Fibroblast of lung (primary cell): ENCODE measurements at regions not wholly inside any gene's neighbourhood (a gene's known extent, or its start where the extent isn't known, plus 50 kb on each side); places are given as distances from the start of the nearest gene placed in this dataset.

ENCODE experiments used
- CTCF ChIP-seq, 2 donors: IDR thresholded peaks in 1 of 2; conservative IDR thresholded peaks in 1 of 2; 1 replicate in 1 of 2; 2 replicates in 1 of 2; pipeline ENCODE4 v1.5.1; 2011 to 2012; ENCODE audit warnings: low read length in 2 of 2, control low read depth in 1 of 2, inconsistent platforms in 1 of 2, low read depth in 1 of 2, mild to moderate bottlenecking in 1 of 2
- EZH2 ChIP-seq: IDR thresholded peaks from 2 replicates; pipeline ENCODE4 v1.5.1; 2012; ENCODE audit warnings: low read length, control low read depth, mild to moderate bottlenecking; ENCODE audit errors: missing control alignments

- TF ChIP-seq CTCF (conservative IDR thresholded peaks at IDR 0.05 in 1 of 2, IDR thresholded peaks at IDR 0.05 in 1 of 2; ENCODE audit: low read depth in 1 of 2, low read length in 2 of 2), result no peak
- no peak for TF ChIP-seq EZH2
Observed at GRCh38 chr9:14992081-14992480, 81.9 kb upstream of the FREM1 start.
